Skeletal muscle satellite cell (primary cell): ENCODE measurements at regions not wholly inside any gene's neighbourhood (a gene's known extent, or its start where the extent isn't known, plus 50 kb on each side); places are given as distances from the start of the nearest gene placed in this dataset.

Source experiments
- H3K27me3 ChIP-seq: 2 replicates; pipeline ENCODE4 v1.7.0; 2013; ENCODE audit warnings: low read length; ENCODE audit not compliant: control insufficient read depth, insufficient read depth
- H3K36me3 ChIP-seq: 2 replicates; pipeline ENCODE4 v1.7.0; 2013; ENCODE audit warnings: mild to moderate bottlenecking, control low read depth, low read length; ENCODE audit not compliant: insufficient read depth
- H3K4me1 ChIP-seq: 2 replicates; pipeline ENCODE4 v1.7.0; 2013; ENCODE audit warnings: low read length; ENCODE audit not compliant: control insufficient read depth, insufficient read depth
- H3K4me2 ChIP-seq: 2 replicates; pipeline ENCODE4 v1.7.0; 2013; ENCODE audit warnings: mild to moderate bottlenecking, low read length
- H3K4me3 ChIP-seq: 2 replicates; pipeline ENCODE4 v1.7.0; 2013; ENCODE audit warnings: low read length
- H3K9ac ChIP-seq: 2 replicates; pipeline ENCODE4 v1.7.0; 2013; ENCODE audit warnings: mild to moderate bottlenecking, low read depth, low read length, moderate library complexity
- H3K9me3 ChIP-seq: replicated peaks from 2 replicates; pipeline ENCODE4 v1.7.0; 2013; ENCODE audit warnings: mild to moderate bottlenecking, control low read depth, low read length

- peaks cover 13% of the 10 kb centered on the region for H3K27me3 ChIP-seq
Measured at GRCh38 chr11:104668797-104669463, 229.3 kb downstream of the CASP12 start.

GRCh38 chr11:104666624-104667023, 231.6 kb downstream of the CASP12 start:
- H3K27me3 ChIP-seq = peaks cover 7% of the 10 kb centered on the region
- no peak overlapping the region for H3K4me2 ChIP-seq
- no peaks in the 10 kb centered on the region for H3K36me3 ChIP-seq
- no peak overlapping the region for H3K9ac ChIP-seq
- H3K4me1 ChIP-seq = peaks cover 12% of the 10 kb centered on the region
- H3K4me3 ChIP-seq = no peak overlapping the region
- no peaks in the 10 kb centered on the region for H3K9me3 ChIP-seq

More at GRCh38 chr11:104668797-104669463, 229.3 kb downstream of the CASP12 start:
- Histone ChIP-seq H3K9ac (no peak overlapping the region), H3K4me3 (no peak overlapping the region), H3K4me1 (peaks cover 12% of the 10 kb centered on the region), H3K4me2 (peak overlapping the region; percentile 28), H3K9me3 (no peaks in the 10 kb centered on the region), H3K36me3 (no peaks in the 10 kb centered on the region)

DNA sequence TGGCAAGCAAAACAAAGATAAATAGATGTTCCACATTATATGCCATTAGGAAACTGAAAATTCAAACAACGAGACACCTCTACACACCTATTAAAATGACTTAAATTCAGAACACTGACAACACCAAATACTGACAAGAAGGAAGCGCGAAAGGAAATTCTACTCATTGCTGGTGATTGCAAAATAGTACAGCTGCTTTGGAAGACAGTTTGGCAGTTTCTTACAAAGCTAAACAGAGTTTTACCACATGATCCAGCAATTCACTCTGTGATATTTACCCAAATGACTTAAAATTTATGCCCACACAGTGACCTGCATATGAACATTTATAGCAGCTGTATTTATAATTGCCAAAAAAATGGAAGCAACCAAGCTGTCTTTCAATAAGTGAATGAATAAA, 232.6 kb downstream of the CASP12 start:
- Histone ChIP-seq H3K9ac (no peak overlapping the region), H3K4me3 (no peak overlapping the region), H3K4me2 (no peak overlapping the region), H3K27me3 (no peaks in the 10 kb centered on the region), H3K9me3 (no peaks in the 10 kb centered on the region), H3K4me1 (peaks cover 12% of the 10 kb centered on the region), H3K36me3 (no peaks in the 10 kb centered on the region)

DNA sequence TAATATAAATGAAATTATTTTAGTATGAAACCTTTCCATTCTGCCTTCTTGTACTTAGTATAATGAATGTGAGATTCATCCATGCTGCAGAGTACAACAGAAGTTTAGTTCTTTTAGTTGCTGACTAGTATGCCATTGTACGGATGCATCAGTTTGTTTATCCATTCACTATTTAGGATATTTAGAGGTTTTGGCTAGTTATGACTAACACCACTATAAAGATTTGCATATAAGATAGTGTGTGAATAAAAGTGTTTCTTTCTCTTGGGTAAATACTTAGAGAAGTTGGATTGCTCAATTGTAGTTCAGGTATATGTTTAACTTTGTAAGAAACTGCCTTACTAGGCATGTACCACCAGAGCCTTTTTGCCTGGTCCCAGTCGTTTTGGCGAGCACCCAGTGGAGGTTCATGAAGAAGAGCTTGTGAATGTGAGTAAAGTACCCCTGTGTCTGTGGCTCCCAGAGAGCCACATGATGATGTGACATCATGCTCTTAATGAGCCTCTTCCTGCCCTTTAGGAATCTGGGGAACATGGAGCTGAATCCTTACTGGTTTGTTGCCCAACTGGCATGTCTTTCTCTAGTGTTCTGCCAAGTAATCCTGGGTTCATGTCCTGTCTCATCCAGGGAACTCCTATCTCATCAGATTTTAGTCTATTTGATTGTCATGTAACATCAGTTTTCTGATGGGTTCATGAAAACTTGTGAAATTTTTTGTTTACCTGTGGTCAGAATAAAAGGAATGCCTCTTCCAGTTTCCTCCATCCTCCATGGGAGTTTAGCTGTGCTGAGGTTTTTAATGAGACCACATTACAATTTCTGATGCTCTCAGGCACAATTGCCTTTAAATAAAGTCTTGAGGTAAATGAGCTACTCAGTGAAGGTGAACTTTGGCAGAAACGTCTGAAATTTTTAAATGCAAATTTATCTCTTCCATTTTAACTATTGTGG, 234.8 kb downstream of the CASP12 start:
- no peak overlapping the region for H3K4me3 ChIP-seq
- H3K9me3 ChIP-seq = no peaks in the 10 kb centered on the region
- no peak overlapping the region for H3K4me2 ChIP-seq
- H3K4me1 ChIP-seq = peaks cover under 1% of the 10 kb centered on the region
- no peaks in the 10 kb centered on the region for H3K27me3 ChIP-seq
- H3K36me3 ChIP-seq = no peaks in the 10 kb centered on the region
- no peak overlapping the region for H3K9ac ChIP-seq

- no peaks in the 10 kb centered on the region for H3K36me3 ChIP-seq
- H3K4me3 ChIP-seq = no peak overlapping the region
- H3K9ac ChIP-seq = no peak overlapping the region
- no peaks in the 10 kb centered on the region for H3K27me3 ChIP-seq
- no peak overlapping the region for H3K4me2 ChIP-seq
- H3K4me1 ChIP-seq = no peaks in the 10 kb centered on the region
- H3K9me3 ChIP-seq = no peaks in the 10 kb centered on the region
Measured at GRCh38 chr11:104661901-104662300, 236.4 kb downstream of the CASP12 start.

DNA sequence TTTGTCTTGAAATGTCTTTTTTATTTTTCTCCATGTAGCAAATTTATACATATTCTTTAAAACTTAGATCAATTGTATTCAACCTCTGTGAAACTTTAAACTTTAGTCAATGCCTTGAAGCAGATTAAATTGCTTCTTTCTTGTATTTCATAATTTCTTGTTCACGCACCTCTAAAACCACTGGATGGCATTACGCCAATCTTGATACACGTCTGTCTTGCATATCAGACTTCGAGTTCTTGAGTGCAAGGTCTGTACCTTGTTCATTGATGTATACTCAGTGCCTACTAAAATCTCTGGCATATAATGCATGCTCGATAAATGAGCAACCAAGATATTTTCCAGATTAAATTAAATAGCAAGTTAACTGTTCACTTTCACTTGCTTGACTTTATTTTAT, 236.8 kb downstream of the CASP12 start:
- H3K9me3 ChIP-seq = no peaks in the 10 kb centered on the region
- H3K4me1 ChIP-seq = no peaks in the 10 kb centered on the region
- no peak overlapping the region for H3K9ac ChIP-seq
- no peaks in the 10 kb centered on the region for H3K36me3 ChIP-seq
- no peak overlapping the region for H3K4me2 ChIP-seq
- no peaks in the 10 kb centered on the region for H3K27me3 ChIP-seq
- H3K4me3 ChIP-seq = no peak overlapping the region

GRCh38 chr11:104658177-104658576, 240.1 kb downstream of the CASP12 start:
- Histone ChIP-seq H3K4me1 (no peaks in the 10 kb centered on the region), H3K9me3 (no peaks in the 10 kb centered on the region), H3K4me3 (no peak overlapping the region), H3K9ac (no peak overlapping the region), H3K27me3 (no peaks in the 10 kb centered on the region), H3K4me2 (no peak overlapping the region), H3K36me3 (no peaks in the 10 kb centered on the region)

GRCh38 chr11:104657083-104657482, 241.2 kb downstream of the CASP12 start:
- no peaks in the 10 kb centered on the region for H3K27me3 ChIP-seq
- H3K4me3 ChIP-seq = no peak overlapping the region
- no peaks in the 10 kb centered on the region for H3K4me1 ChIP-seq
- no peak overlapping the region for H3K9ac ChIP-seq
- H3K4me2 ChIP-seq = no peak overlapping the region
- H3K36me3 ChIP-seq = no peaks in the 10 kb centered on the region
- H3K9me3 ChIP-seq = no peaks in the 10 kb centered on the region

- H3K4me1 ChIP-seq = no peaks in the 10 kb centered on the region
- no peak overlapping the region for H3K9ac ChIP-seq
- no peak overlapping the region for H3K4me3 ChIP-seq
- no peaks in the 10 kb centered on the region for H3K9me3 ChIP-seq
- no peaks in the 10 kb centered on the region for H3K27me3 ChIP-seq
- no peak overlapping the region for H3K4me2 ChIP-seq
- H3K36me3 ChIP-seq = no peaks in the 10 kb centered on the region
Measured at GRCh38 chr11:104655066-104655465, 243.2 kb downstream of the CASP12 start.

DNA sequence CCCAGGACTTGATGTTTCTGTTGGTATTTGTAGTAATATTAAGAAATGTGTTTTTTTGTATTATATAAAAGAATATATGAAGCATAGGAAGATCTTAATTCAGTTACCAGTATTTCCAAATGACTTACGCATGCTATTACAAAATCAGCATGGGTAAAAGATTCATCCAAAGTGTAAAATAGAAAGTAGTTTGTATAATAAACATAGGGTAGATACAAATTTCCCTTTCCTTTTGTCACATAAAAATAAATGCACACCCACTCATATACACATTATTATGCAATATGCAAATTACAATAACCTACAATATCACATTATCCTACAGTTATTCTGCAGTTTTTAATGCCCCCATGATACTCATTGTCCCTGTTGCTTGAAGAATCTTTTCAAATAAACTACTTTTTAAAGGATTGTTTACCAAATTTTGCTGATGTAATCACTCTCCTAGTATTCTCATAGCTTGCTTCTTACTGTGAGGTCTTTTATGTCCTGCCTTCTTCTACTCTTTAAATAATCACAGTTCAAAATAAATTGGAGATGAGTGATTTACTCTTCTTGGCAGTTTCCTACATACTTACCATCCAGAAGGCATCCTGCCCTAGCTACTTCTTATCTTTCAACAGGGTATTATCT, 244.0 kb downstream of the CASP12 start:
- H3K4me3 ChIP-seq = no peak overlapping the region
- no peaks in the 10 kb centered on the region for H3K4me1 ChIP-seq
- no peaks in the 10 kb centered on the region for H3K27me3 ChIP-seq
- no peak overlapping the region for H3K4me2 ChIP-seq
- no peak overlapping the region for H3K9ac ChIP-seq
- H3K36me3 ChIP-seq = no peaks in the 10 kb centered on the region
- H3K9me3 ChIP-seq = no peaks in the 10 kb centered on the region

DNA sequence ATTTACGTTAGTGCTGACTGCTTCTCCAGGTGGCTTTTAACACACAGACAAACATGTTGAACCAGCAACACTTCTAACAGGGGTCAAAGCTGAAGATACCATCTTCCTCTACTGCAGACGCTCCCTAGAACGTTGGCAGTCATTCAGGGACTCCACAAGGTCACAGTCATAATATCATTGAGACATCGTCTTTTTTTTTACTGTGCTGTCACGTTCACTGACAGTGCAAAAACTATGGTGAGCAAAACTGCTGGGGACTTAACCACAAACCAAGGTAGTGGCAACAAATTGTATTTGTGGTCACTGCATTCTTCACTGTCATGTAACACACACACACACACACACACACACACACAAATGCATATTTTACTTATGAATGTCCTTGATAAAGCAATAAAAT, 244.9 kb downstream of the CASP12 start:
- H3K4me3 ChIP-seq = no peak overlapping the region
- H3K9ac ChIP-seq = no peak overlapping the region
- no peaks in the 10 kb centered on the region for H3K27me3 ChIP-seq
- no peak overlapping the region for H3K4me2 ChIP-seq
- H3K36me3 ChIP-seq = no peaks in the 10 kb centered on the region
- H3K9me3 ChIP-seq = no peaks in the 10 kb centered on the region
- H3K4me1 ChIP-seq = no peaks in the 10 kb centered on the region
